Umbilical cord (tissue), 1 donor: ENCODE measurements at regions not wholly inside any gene's neighbourhood (a gene's known extent, or its start where the extent isn't known, plus 50 kb on each side); places are given as distances from the start of the nearest gene placed in this dataset.

Source experiments
- DNase-seq: peaks from one replicate; pipeline ENCODE4 v3.0.0-alpha.2; 2015; ENCODE audit warnings: low spot score

DNA sequence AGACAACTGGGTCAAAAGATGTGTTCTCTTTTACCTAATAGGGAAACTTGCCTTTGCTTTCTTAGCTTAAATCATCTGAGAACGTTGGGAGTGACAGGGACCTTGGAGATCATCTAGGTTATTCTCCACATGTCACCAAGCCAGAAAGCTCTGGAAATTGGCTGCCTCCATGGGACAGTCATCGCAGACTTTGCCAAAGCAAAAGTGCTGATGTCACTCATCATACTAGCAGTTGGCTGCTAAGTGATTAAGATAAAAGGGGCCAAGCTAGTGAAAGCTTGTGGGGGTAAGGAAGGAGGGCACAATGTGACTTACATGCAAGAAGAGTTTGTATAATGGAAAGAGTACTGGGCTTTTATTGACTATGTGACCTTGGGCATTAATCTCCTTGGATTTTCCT, 198.0 kb upstream of the PFN2 start:
- no peak for DNase-seq

DNA sequence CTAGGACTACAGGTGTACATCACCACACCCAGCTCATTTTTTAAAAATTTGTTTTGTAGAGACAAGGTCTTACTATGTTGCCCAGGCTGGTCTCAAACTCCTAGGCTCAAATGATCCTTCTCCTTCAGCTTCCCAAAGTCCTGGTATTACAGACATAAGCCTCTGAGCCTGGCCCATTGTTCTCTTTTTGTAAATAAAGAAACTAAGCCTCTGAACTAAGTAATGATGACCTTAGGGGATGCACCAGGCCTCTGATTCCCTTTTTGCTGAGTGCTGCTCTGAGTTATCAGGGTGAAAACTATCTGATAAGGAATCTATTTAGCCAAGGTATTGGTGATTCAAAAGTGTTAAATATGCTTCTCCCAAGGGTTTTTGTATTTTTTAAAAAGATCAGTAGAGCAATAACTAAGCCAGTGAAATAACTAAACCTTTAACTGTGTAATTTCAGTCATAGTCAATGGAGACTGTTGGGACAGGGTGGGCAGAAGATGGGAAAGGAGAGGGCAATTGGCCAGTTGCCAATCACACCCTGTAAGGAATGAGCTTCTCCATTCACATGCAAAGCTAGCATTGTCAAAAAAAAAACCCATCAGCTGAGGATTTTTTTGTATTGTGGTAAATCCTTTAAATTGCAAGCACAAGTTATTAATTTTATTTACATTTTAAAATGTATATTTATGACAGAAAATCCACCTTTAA, 194.8 kb upstream of the PFN2 start:
- no peak for DNase-seq

DNA sequence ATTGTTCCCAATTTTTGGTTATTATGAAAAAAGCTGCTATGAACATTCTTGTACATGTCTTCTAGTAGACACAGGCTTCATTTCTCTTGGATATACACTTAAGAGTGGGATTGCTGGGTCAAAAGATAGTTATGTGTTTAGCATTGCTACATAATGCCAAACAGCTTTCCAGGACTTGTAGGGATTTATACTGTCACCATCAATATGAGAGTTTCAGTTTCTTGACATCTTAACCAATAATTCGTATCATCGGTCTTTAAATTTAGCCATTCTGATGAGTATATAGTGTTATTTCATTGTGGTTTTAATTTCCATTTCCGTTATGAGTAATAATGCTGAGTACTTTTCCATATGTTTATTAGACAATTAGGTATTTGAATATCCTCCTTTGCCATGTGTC, 190.3 kb upstream of the PFN2 start:
- DNase-seq = no peak

DNA sequence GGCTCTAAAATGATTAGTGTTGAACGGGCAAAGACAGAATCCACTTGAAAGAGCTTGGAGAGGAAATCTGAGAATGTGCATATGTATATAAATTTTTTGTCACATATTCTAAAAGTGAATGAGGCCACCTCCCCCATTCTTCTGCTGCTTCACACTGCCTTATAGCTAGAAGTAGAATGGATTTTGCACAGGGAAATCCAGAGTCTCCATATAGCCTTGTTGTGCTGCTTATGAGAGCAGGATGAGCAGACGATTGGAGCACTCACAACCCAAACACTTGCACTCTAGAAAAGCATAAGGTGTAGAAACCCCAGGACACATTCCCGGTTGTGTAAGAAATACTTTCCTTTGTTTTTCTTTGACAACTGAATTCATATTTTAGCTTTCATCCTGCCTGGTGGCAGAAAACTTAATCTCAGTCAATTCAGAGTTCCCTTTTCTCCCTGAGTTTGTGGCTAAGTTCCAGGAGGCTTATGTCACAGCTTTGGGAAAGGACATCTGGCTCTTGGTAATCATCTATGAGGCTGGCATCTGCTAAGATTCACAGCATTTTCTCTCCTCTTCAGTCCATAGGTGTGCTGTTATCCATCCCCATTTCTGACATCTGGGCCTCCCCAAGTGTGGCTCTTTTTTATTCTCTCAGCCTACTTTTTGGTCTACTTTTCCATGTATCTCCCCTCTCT, 188.4 kb upstream of the PFN2 start:
- no peak for DNase-seq

DNA sequence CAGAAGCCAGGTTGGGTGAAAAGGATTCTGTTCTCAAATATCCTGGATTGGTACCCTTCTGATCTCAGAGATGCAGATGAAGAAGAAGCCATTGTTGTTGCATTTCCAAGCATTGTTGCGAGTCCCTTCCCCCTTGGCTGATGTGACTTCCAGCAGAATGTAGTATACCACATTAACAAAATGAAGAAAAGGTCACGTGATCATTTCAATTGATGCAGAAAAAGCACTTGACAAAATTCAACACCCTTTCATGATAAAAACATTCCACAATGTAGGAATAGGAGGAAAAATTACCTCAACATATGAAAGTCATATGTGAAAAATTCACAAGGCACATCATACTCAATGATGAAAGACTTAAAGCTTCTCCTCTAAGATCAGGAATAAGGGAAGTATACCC, 181.9 kb upstream of the PFN2 start:
- no peak for DNase-seq

DNA sequence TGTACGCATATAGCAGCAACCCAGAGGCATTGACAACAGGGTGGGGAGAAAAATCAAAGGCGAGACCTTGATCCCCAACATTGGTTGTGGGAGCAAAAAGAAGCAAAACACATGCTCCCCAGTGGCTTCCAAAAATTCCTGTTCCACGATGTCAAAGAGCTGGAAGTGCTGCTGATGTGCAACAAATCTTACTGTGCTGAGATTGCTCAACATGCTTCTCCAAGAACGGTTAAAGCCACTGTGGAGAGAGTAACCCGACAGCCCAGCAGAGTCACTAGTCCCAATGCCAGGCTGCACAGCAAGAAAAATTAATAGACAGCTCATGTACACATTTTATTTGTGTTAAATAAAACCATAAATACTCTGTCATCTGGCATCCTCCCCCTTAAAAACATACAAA, 179.9 kb upstream of the PFN2 start:
- DNase-seq = no peak

DNA sequence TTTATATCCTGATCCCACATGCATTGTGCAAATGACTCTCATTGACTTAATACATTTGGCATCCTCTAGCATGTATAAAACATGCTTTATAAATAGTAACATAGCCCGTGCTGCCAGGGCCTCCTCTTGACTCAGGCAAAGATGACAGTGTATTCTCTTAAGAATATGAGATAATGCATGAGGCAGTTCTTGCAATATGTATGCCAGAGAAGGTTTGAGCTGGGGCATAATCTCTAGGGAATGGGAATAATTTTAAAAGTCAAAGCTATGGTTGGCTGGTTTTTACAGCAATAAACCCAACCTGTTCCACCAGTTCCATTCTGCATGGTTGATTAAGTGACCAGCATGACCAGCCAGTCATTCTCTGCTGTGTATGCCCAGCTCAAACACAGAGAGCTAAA, 179.0 kb upstream of the PFN2 start:
- peak; percentile 55 for DNase-seq

DNA sequence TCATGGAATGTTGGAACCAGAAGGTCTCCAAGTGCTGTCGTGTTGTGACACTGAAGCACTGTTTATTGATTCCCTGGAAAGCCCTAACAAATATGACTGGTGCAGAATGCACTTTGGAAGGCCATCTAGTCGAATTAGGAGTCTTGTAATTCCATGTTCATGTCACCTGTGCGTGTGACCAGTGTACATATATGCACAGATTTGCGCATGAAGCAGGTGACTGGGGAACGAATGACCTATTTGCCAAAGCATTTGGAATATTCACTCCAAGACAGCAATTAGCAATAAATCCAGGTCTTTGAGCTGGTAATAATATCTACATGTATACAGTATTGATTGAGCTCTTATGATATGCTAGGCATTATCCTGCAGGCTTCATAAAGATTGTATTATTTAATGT, 177.5 kb upstream of the PFN2 start:
- no peak for DNase-seq

DNA sequence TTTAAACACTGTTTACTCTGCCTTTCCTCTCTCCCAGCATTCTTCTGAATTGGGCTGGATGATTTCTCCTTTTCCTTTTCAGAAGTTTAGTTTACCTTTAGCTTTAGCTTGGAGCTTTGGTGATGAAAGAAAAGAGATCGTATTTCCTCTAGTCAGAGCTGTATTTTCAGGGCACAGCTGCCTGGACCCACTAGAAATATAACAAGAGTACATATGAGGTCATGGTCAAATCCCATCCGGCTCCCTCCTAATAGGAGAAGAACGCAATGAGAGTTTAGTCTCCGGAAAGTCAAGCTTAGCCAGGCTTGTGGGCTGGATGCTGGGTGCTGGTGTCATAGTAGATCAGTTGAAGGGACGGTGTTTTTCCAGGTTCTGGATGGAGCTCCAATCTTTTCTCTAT, 177.1 kb upstream of the PFN2 start:
- peak; percentile 23 for DNase-seq

DNA sequence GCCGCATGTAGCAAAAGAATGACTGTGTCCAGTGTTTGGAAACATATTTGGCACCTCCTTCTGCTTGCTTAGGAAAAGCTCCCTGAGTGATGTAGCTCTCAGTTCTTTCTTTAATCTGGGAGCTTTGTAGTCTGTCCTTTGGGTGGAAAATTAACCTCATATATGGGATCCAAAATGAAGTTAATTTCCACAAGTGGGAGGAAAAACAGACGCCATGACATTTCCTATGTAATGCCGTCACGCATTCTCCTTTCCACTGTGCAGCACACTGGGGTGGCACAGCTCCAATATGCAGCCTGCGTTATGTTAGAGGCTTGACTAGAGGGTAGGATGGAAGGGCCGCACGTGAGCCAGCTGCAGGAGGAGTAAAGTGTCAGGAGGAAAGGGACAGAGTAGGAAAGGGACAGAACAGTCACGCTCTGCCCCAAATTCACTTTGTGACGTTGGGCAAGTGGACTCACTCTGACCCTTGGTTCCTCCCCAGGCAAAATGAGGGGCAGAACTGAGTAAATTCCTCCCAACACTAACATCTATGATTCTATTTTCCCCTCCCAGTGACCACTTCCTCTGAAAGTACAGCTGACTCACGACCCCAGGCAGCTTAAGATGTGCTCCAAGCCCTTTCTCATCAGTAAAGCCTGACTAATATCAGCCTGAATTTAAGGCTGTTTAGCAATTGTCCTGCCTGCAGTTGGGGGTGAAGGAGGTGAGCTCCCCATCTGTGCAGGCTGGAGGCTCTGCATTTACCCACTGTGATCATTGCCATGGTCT, 176.5 kb upstream of the PFN2 start:
- peak; percentile 63 for DNase-seq

DNA sequence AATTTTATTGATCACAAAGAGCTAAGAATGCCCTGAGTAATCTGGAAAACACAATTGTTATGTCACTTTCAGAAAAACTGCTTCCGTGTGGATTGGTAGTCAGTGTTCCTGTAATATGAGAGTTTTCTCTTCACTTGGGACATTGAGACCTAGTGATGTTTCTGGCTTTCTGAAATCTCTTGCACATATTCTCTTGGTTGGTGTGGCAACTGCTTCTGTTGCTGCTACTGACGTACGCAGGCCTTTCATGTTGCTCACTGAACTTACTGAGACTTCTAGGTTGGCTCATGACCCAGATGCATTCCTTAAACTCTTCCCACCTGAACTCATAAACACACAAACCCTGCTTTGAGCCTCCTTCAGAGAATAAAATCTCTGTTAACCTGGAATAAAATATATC, 175.0 kb upstream of the PFN2 start:
- no peak for DNase-seq

DNA sequence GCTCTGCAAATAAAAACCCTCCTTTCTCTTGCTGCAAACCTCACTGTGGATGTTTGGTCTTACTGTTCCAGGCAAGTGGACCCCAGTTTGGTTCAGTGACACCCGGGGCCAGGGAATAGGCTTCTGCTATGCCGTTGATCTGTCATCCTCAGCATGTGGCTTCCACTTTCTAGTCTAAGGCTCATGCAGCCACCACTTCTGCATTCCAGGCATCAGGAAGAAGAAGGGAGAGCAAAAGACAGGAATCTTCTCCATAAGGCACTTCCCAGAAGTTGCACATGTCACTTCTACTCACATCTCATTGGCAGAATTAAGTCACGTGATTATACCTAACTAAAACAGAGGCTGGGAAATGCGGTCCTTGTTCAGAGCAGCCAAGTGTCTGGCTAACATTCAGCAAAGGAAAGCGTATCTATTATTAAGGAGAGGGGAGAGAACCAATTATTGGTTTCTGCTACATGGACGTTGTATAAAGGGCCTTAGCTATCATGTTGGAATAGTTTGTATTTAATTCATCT, 173.6 kb upstream of the PFN2 start:
- DNase-seq = no peak

DNA sequence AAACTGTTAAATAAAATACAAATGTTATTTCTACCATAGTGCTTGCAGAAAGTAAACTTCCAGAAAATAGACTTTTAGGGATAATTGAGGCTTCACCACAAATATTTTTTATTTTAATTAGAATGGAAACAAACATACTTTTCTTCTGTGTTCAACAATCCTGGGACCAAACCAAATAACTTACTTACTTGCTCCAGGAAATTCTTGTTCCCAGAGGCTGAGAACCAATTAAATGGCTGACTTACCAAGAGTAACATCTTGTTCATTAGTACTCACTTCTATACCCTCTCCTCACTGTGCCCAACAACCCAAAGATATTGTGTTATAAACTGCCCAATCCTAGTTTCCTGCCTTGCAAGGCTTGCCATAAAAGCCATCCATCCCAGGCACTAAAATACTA, 172.2 kb upstream of the PFN2 start:
- no peak for DNase-seq

DNA sequence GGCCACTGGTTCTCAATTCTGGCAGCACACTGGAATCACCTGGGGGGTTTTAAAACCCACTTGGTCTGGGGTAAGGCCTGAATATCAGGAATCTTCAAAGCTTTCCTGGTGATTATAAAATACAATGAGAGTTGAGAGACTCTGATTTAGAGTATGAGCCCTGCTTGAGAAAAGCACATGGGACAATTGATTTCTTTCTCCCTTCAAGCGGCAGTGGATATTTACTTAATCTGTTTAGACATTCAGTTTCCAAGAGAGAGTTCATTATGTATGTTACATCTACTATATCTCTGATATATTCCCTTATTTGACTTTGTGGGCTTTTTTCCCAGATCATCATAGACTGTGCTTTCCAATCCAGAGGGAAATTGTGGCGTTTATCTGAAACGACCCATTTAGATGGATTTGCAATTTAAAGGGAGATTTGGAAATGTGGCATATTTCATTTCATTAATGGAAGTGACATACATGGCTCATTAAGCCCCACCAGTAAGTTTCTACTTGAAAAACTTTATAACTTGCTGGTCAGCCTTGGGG, 171.2 kb upstream of the PFN2 start:
- DNase-seq = no peak

DNA sequence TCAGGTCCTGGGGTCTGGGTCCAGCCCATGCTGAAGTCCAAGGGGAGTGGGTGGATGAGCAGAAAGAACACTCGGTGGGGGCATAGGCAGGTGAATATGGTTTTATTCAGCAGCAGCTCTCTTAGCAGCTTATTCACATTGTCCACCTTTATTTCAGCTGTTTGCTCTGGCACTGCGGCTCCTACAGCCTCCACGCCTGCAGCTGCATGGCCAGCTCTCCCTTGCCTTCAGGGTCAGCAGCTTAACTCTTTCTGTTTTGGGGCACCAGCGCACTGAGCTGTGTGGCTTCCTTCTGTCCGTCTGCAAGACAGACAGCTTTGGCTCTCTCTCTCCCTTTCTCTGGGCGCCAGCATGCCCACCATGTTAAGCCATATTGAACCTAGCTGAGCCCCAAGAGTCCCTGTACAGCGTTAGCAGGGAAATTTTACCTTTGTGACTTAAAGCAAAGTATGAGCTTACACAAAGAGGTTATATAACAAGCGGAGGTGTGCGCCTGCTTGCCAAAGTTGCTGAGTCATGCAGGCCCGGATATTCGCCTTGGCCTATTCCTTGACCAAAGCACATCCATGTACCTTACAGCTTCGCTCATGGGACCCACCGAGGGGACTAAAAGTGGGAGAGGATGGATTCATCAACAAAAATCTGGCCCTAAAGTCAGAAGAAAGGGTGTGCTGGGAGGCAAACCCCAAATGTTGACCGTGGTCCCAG, 170.1 kb upstream of the PFN2 start:
- no peak for DNase-seq

DNA sequence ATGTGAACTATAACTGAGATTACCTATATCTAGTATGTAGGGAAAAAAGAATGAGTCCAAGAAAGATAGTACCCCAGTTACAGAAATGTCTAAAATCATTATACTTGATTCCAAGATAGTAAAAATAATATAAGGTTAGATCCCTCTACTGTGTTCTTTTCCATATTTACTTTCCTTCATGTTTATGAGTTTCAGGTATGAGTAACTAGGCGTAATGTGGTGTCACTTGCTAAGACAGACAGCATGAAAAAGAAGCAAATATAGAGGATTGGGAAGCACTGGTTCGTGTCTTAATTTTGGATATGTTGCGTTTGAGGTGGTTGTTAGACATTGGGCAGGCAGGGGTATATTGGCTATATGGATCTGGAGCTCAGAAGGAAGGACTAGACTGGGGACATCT, 168.1 kb upstream of the PFN2 start:
- no peak for DNase-seq

DNA sequence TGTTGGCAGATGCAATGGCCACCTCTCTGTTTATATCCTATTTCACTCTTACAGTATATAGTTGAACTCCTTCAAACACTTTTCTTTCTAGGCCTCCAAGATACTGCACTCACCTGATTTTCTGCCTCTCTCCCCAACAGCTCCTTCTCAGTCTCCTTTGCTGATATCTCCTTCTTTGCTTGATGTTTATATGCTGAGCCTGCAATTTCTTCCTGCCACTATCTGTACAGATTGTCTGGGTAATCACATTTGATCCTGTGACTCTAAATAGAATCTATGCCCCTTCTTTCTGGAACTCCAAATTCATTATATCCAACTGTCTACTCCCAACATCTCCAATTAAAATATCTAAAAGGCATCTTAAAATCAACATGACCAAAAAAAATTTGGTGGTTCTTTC, 165.5 kb upstream of the PFN2 start:
- DNase-seq = no peak

DNA sequence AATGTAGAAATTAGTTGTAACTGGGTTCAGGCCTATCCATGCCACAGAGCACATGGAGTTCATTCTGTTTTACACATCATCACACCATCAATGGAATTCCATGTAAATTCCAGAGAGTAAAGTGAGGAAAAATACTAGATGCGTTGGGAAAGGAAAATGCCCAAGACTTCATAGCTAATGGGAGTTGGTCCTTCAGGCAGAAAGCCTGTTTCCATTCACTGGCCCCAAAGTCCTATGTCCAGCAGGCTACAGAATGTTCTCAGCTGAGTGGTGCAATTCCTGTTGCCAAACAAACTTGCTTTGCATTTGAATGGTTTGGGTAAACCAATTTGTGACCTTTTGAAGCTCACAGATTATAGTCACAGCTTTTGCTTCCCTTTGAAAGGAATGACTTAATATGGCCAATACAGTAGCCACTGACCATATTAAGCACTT, 164.6 kb upstream of the PFN2 start:
- DNase-seq = no peak

DNA sequence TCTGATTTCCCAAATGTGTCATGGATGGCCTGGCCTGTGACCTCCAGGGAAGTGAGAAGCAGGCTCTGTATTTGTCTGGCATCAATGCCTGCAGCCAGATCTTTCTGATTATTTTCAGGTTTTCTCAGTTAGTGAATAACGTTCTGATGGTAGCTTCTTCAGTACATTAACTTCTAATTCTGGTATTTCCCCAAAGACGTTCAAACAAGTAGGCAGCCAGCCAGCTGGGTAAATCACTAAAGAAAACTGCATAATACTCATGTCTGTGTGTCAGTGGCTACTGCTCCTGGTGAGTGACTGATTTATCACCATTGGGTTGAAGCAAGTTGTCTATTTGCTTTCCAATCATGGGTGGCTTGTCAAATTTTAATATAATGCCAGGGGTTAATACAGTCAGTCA, 162.6 kb upstream of the PFN2 start:
- DNase-seq = no peak

DNA sequence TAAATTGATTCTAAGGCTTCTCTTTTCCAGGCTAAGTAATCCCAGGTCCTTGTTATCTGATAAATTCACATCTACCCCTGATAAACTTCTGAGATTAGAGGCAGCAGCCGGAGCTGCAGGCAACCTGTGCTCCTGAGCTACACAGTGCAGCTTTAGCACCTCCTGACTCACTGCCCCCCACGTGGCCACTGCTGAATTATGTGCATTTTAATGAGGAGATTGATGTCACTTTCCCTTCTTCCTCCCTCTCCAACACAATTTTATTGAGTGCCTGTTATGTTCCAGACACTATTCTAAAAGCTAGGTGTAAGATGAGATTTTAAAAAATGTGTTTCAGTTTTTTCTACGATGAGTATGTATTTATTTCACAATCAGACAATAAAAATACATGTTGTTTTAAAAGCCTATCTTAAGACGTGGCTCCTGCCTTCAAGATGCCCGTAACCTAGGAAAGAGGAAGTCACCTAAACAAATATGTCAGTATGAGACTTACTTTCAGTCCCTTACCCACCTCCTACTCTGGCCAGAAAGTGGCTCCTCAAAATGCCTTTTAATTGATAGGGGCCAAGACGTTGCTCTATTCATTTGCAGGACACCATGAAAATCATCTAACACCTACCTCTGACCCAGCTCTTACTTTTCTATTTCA, 161.5 kb upstream of the PFN2 start:
- DNase-seq = no peak

DNA sequence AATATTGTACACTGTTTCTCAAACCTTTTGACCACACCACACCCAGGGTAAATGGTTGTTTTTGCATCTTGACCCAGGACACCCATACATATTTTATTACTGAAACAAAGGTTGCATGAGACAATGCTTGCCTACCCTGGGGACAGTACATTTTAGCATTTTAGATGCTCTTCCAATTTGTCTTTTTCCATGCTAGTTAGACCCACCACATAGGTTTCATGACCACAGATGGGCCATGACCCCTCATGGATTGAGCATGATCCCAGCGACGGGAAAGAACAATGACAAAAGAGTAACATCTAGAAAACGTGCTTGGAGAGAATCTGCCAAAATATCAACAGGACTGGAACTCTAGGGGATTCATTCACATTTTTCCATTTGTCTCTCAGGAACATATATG, 161.0 kb upstream of the PFN2 start:
- DNase-seq = no peak
